ENCODE measurements at regions not wholly inside any gene's neighbourhood (a gene's known extent, or its start where the extent isn't known, plus 50 kb on each side); places are given as distances from the start of the nearest gene placed in this dataset.

GRCh38 chr9:71191708-71192107 is 70.3 kb upstream of the TRPM3 start:
- no peaks in the 10 kb centered on the region for H3K9me3 Mint-ChIP-seq (ENCODE audit: insufficient read depth)
- ChIA-PET POLR2A (no interaction called here), CTCF (no interaction called here)
- no peak overlapping the region for H3K4me3 Mint-ChIP-seq
- no peaks in the 10 kb centered on the region for H3K27me3 Mint-ChIP-seq (ENCODE audit: low read depth)
- H3K36me3 Mint-ChIP-seq (ENCODE audit: low read depth), result no peaks in the 10 kb centered on the region
- no peaks in the 10 kb centered on the region for H3K4me1 Mint-ChIP-seq (ENCODE audit: low read depth)
- DNase-seq, result no peak
- ATAC-seq, result no peak
- no peak overlapping the region for H3K27ac Mint-ChIP-seq

- Mint-ChIP-seq H3K4me3 (no peak overlapping the region), H3K36me3 (ENCODE audit: low read depth) (no peaks in the 10 kb centered on the region), H3K27ac (no peak overlapping the region), H3K9me3 (ENCODE audit: insufficient read depth) (no peaks in the 10 kb centered on the region), H3K27me3 (ENCODE audit: low read depth) (no peaks in the 10 kb centered on the region), H3K4me1 (ENCODE audit: low read depth) (no peaks in the 10 kb centered on the region)
- DNase-seq (no peak), ATAC-seq (no peak)
- CTCF ChIA-PET, result no interaction called here
- POLR2A ChIA-PET, result no interaction called here
Measured at GRCh38 chr9:71183251-71183650, 61.8 kb upstream of the TRPM3 start.

DNA sequence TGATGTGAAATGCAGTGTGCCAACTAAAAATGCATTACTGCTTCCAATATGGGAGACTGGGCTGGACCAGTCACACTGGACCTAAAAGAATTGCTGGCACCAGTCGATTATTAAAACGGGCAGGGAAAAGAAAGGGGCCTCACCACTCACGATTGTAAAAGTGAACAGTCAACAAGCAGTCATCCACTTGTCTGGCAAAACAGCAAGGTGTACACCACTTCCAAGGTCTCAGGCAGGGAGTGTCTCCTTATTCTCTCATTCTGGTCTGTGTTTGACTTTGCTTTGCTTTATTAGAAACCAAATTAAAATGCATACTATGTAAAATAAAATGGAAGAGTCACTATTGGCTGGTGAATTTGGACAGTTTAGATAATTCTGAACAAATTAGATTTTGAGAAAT is 57.8 kb upstream of the TRPM3 start:
- ATAC-seq (no peak), DNase-seq (no peak)
- Mint-ChIP-seq H3K36me3 (ENCODE audit: low read depth) (no peaks in the 10 kb centered on the region), H3K4me3 (no peak overlapping the region), H3K27ac (no peak overlapping the region), H3K4me1 (ENCODE audit: low read depth) (no peaks in the 10 kb centered on the region), H3K9me3 (ENCODE audit: insufficient read depth) (no peaks in the 10 kb centered on the region), H3K27me3 (ENCODE audit: low read depth) (no peaks in the 10 kb centered on the region)
- CTCF ChIA-PET, result no interaction called here
- POLR2A ChIA-PET, result no interaction called here

DNA sequence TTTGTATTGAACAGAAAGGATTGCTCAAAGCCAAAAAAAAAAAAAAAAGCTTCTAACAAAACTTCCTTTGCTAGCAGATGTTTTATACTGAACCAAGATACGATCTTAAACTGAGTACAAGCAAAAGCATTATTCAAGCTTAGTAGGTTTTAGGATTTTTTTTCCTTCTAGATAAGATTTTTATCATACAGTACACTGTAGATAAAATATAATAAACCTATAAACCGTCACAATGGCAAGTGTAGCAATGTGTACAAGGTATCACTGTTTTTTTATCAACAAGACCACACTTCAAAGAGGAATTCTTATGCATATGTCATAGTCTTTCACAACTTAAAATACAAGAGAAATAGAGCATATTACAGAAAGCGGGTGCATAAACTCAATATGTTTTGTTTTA is 56.5 kb upstream of the TRPM3 start:
- no peak for DNase-seq

DNA sequence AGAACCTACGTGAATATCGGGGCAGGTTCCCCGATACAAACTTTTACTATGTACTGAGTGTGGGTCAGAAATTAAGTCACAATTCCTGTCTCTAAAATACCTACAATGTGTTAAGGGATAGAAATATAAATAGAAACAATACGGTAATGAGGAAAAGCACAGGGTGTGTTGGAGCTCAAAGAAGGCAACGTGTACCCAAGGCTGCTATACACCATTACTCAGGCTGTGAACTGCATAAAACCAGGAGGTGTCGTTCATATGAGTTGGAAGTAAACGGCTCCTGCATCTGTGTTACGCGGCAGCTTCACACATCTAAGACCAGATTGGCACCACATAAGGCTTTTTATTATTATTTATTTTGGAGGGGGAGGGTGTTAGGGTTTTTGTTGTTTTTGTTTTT is 50.1 kb upstream of the TRPM3 start:
- CTCF ChIA-PET, result no interaction called here

More for the DNA sequence above, 56.5 kb upstream of the TRPM3 start:
- H3K36me3 Mint-ChIP-seq (ENCODE audit: low read depth), result no peaks in the 10 kb centered on the region
- no peaks in the 10 kb centered on the region for H3K9me3 Mint-ChIP-seq (ENCODE audit: insufficient read depth)
- no peaks in the 10 kb centered on the region for H3K4me1 Mint-ChIP-seq (ENCODE audit: low read depth)
- ChIA-PET CTCF (no interaction called here), POLR2A (no interaction called here)
- no peak for ATAC-seq
- no peak overlapping the region for H3K27ac Mint-ChIP-seq
- no peak overlapping the region for H3K4me3 Mint-ChIP-seq
- H3K27me3 Mint-ChIP-seq (ENCODE audit: low read depth), result no peaks in the 10 kb centered on the region

More for the DNA sequence above, 50.1 kb upstream of the TRPM3 start:
- Mint-ChIP-seq H3K4me3 (no peak overlapping the region), H3K36me3 (ENCODE audit: low read depth) (no peaks in the 10 kb centered on the region), H3K9me3 (ENCODE audit: insufficient read depth) (peaks cover 3% of the 10 kb centered on the region), H3K27me3 (ENCODE audit: low read depth) (no peaks in the 10 kb centered on the region), H3K4me1 (ENCODE audit: low read depth) (no peaks in the 10 kb centered on the region), H3K27ac (no peak overlapping the region)
- POLR2A ChIA-PET, result no interaction called here
- no peak for ATAC-seq
- DNase-seq, result no peak

All from activated CD8-positive, alpha-beta T cell treated with anti-CD3 and anti-CD28 coated beads, Interleukin-2, amount 10 ng/mL, durations not matched to agents 7 days and 5 days (primary cell).